Parathyroid adenoma (tissue), 2 donors: ENCODE measurements at regions not wholly inside any gene's neighbourhood (a gene's known extent, or its start where the extent isn't known, plus 50 kb on each side); places are given as distances from the start of the nearest gene placed in this dataset.
A peak's percentile ranks its signal among the peaks of the same experiment; 100 is the strongest.

Experiments
- H2AFZ ChIP-seq: fragments of 300-600 bp; sonication (generic); one replicate; pipeline ENCODE4 v1.7.0; 2017; ENCODE audit warnings: antibody characterized with exemption, mild to moderate bottlenecking
- H3K27ac ChIP-seq: fragments of 300-600 bp; sonication (generic); one replicate; pipeline ENCODE4 v1.7.0; 2017
- H3K27me3 ChIP-seq: fragments of 300-600 bp; sonication (generic); one replicate; pipeline ENCODE4 v1.7.0; 2017; ENCODE audit warnings: low read length; ENCODE audit not compliant: control insufficient read depth, insufficient read depth
- H3K36me3 ChIP-seq: fragments of 300-600 bp; sonication (generic); one replicate; pipeline ENCODE4 v1.7.0; 2017; ENCODE audit warnings: low read length; ENCODE audit not compliant: control insufficient read depth, insufficient read depth
- H3K4me1 ChIP-seq: fragments of 300-600 bp; sonication (generic); one replicate; pipeline ENCODE4 v1.7.0; 2017; ENCODE audit warnings: control low read depth
- H3K4me2 ChIP-seq: fragments of 300-600 bp; sonication (generic); one replicate; pipeline ENCODE4 v1.7.0; 2017; ENCODE audit warnings: low read length
- H3K4me3 ChIP-seq: fragments of 300-600 bp; sonication (generic); one replicate; pipeline ENCODE4 v1.7.0; 2017; ENCODE audit warnings: low read depth, low read length
- H3K79me2 ChIP-seq: fragments of 300-600 bp; sonication (generic); one replicate; pipeline ENCODE4 v1.7.0; 2017; ENCODE audit warnings: control low read depth
- H3K9ac ChIP-seq: fragments of 300-600 bp; sonication (generic); one replicate; pipeline ENCODE4 v1.7.0; 2017; ENCODE audit warnings: mild to moderate bottlenecking
- H3K9me3 ChIP-seq: fragments of 300-600 bp; sonication (generic); one replicate; pipeline ENCODE4 v1.7.0; 2017; ENCODE audit warnings: low read length; ENCODE audit not compliant: control insufficient read depth
- TF ChIP-seq, protein P1 (sequence below): fragments of 300-600 bp; sonication (generic); IDR thresholded peaks from one replicate; pipeline ENCODE4 v1.7.0; 2017; ENCODE audit warnings: antibody characterized with exemption, mild to moderate bottlenecking
- donor health status: primary hyperparathyroidism.

DNA sequence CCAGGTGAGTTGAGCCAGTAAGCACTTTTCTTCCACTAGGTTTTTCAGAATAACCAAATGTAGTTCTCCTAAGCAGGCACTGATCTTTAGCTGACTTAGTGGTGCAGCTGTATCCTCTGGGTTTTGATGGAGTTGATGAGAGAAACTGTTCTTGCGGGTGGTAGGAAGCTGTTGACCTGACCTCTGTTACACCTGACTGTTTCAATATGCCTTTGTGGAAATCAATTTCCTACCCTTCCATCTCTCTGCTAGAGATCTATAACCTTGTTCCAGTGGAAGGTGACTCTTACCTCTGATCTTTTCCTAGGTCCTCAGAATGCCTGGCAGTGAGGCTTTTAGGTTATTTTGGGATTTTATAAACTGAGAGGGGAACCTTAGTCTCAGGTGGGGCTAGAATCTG is 51.6 kb upstream of the MACF1 start:
- Histone ChIP-seq H3K9ac (no peak overlapping the region), H3K4me1 (peaks cover 25% of the 10 kb centered on the region)
- TF ChIP-seq, protein P1, sequence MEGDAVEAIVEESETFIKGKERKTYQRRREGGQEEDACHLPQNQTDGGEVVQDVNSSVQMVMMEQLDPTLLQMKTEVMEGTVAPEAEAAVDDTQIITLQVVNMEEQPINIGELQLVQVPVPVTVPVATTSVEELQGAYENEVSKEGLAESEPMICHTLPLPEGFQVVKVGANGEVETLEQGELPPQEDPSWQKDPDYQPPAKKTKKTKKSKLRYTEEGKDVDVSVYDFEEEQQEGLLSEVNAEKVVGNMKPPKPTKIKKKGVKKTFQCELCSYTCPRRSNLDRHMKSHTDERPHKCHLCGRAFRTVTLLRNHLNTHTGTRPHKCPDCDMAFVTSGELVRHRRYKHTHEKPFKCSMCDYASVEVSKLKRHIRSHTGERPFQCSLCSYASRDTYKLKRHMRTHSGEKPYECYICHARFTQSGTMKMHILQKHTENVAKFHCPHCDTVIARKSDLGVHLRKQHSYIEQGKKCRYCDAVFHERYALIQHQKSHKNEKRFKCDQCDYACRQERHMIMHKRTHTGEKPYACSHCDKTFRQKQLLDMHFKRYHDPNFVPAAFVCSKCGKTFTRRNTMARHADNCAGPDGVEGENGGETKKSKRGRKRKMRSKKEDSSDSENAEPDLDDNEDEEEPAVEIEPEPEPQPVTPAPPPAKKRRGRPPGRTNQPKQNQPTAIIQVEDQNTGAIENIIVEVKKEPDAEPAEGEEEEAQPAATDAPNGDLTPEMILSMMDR, result no peak

DNA sequence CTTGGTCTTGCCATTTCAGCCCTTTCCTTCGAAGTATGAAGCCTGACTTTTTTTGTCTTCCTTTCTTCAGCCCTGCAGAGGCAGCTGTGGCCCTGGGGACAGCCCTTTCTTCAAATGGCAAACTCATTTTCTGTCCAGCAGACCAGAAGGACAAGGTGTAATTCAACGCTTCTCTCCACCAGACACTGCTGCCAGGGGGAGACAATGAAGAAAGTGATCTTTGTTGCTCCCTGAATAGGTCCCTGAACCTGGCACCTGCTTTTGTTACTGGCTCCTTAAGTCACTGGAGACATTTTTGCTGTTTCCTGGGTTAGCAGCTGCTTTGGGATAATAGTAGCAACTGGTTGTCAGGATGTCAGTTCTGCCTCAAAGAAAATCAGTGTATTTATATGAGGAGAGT is 50.8 kb upstream of the MACF1 start:
- Histone ChIP-seq H3K36me3 (no peaks in the 10 kb centered on the region), H3K27ac (no peak overlapping the region), H3K9me3 (no peaks in the 10 kb centered on the region), H3K9ac (no peak overlapping the region), H3K4me2 (no peak overlapping the region), H3K4me1 (peaks cover 25% of the 10 kb centered on the region), H3K27me3 (no peaks in the 10 kb centered on the region), H2AFZ (no peak overlapping the region), H3K4me3 (no peak overlapping the region), H3K79me2 (peaks cover 8% of the 10 kb centered on the region)
- TF ChIP-seq, protein P1, result no peak

More for the DNA sequence above, 51.6 kb upstream of the MACF1 start:
- no peak overlapping the region for H2AFZ ChIP-seq
- peaks cover 8% of the 10 kb centered on the region for H3K79me2 ChIP-seq
- no peak overlapping the region for H3K27ac ChIP-seq
- H3K4me2 ChIP-seq, result no peak overlapping the region
- H3K36me3 ChIP-seq, result no peaks in the 10 kb centered on the region
- H3K4me3 ChIP-seq, result no peak overlapping the region
- no peaks in the 10 kb centered on the region for H3K9me3 ChIP-seq
- H3K27me3 ChIP-seq, result no peaks in the 10 kb centered on the region

DNA sequence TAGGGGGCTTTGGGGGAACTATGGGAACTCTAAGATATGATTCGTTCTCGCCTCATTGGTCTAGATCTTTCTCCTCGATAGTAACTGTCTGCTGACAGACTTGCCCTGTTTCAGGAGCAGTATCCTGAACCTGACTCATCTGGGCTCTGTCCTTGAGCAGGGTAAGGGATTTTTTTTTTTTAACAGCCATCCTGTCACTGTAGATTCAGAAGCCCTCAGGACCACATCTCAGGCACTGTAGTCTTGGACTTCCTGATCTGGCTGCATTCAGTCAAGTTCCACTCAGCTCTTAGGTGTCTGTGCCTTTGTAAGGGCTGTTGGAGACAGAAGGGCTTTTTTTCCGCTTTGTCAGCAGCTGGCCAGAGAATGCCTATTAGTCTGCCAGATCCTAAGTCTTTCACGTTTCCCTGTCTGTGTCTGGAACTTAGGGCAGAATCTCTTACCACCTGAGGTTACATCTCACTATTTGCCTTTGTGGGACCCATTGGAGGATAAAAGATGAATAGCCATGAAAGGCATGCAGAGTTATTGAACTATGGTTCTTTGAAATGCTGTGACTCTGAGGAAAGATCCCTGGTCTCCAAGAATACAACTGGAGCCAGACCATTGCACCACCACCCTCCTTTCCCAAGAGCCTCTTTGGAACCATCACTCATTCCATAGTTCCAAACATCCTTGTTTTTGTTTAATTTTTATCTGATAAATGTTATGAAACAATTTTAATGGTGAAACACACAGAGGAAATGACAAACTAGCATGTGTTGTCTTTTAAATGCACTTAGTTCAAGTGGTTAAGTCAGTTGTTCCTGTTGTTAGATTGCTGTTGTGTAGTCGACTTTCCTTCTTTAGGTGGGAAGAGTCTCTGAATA is 49.7 kb upstream of the MACF1 start:
- peaks cover 8% of the 10 kb centered on the region for H3K79me2 ChIP-seq
- H3K4me1 ChIP-seq, result peaks cover 25% of the 10 kb centered on the region
- peak overlapping the region; percentile 8 for H3K4me2 ChIP-seq
- no peaks in the 10 kb centered on the region for H3K36me3 ChIP-seq
- H3K27ac ChIP-seq, result peak overlapping the region; percentile 54
- no peak overlapping the region for H2AFZ ChIP-seq
- H3K4me3 ChIP-seq, result no peak overlapping the region
- no peak overlapping the region for H3K9ac ChIP-seq
- H3K27me3 ChIP-seq, result no peaks in the 10 kb centered on the region
- TF ChIP-seq, protein P1, result no peak
- H3K9me3 ChIP-seq, result no peaks in the 10 kb centered on the region
